CD14-positive monocyte (primary cell): ENCODE measurements at regions not wholly inside any gene's neighbourhood (a gene's known extent, or its start where the extent isn't known, plus 50 kb on each side); places are given as distances from the start of the nearest gene placed in this dataset.

Experiments
- DNase-seq, 3 donors: peaks; one replicate each; pipeline ENCODE4 v3.0.0-alpha.2; 2011 to 2022
- H2AFZ ChIP-seq: 2 replicates; pipeline ENCODE4 v1.6.0; 2012; ENCODE audit warnings: mild to moderate bottlenecking, low read depth, low read length, inconsistent platforms; ENCODE audit not compliant: insufficient read depth, poor library complexity, severe bottlenecking
- H3K27ac ChIP-seq, 2 donors: 1 replicate in 1 of 2; 2 replicates in 1 of 2; pipeline ENCODE4 v1.5.1; 2012 to 2013; ENCODE audit warnings: low read length in 2 of 2, control low read depth in 1 of 2, inconsistent platforms in 1 of 2, low read depth in 1 of 2, mild to moderate bottlenecking in 1 of 2
- H3K27me3 ChIP-seq, 2 donors: one replicate each; pipeline versions ENCODE4 v1.6.0 to v1.6.1; 2011 to 2013; ENCODE audit warnings: low read length in 2 of 2; ENCODE audit not compliant: control insufficient read depth in 2 of 2, insufficient read depth in 2 of 2
- H3K36me3 ChIP-seq, 2 donors: replicated peaks in 1 of 2; 1 replicate in 1 of 2; 2 replicates in 1 of 2; pipeline versions ENCODE4 v1.5.1 to v1.6.1; 2012 to 2013; ENCODE audit warnings: low read length in 2 of 2, control low read depth in 1 of 2, inconsistent platforms in 1 of 2, mild to moderate bottlenecking in 1 of 2; ENCODE audit not compliant: insufficient read depth in 2 of 2, control insufficient read depth in 1 of 2
- H3K4me1 ChIP-seq, 2 donors: 1 replicate in 1 of 2; 2 replicates in 1 of 2; pipeline versions ENCODE4 v1.5.1 to v1.6.1; 2012 to 2013; ENCODE audit warnings: low read length in 2 of 2, control low read depth in 1 of 2, inconsistent platforms in 1 of 2, mild to moderate bottlenecking in 1 of 2, moderate library complexity in 1 of 2; ENCODE audit not compliant: insufficient read depth in 2 of 2, control insufficient read depth in 1 of 2
- H3K4me2 ChIP-seq: replicated peaks from 2 replicates; pipeline ENCODE3; 2012; ENCODE audit warnings: low read length, moderate library complexity, mild to moderate bottlenecking; ENCODE audit not compliant: poor library complexity, severe bottlenecking; ENCODE audit errors: extremely low read depth
- H3K4me3 ChIP-seq, 3 experiments: fragments of 200-600 bp in 1 of 3; sonication (generic) in 1 of 3; replicated peaks in 1 of 3; 1 replicate in 2 of 3; 2 replicates in 1 of 3; pipeline ENCODE4 v1.5.1; 2011 to 2013; ENCODE audit warnings: low read length in 3 of 3, mild to moderate bottlenecking in 3 of 3, control low read depth in 2 of 3, low read depth in 2 of 3, inconsistent platforms in 1 of 3, moderate library complexity in 1 of 3
- H3K79me2 ChIP-seq: 2 replicates; pipeline ENCODE4 v1.6.0; 2012; ENCODE audit warnings: mild to moderate bottlenecking, control low read depth, inconsistent platforms, low read length, moderate library complexity; ENCODE audit not compliant: insufficient read depth
- H3K9ac ChIP-seq: 2 replicates; pipeline ENCODE4 v1.6.0; 2017; ENCODE audit warnings: low read length, mild to moderate bottlenecking; ENCODE audit not compliant: insufficient read depth, poor library complexity, severe bottlenecking
- H3K9me3 ChIP-seq, 2 donors: replicated peaks in 1 of 2; 1 replicate in 1 of 2; 2 replicates in 1 of 2; pipeline versions ENCODE4 v1.5.1 to v1.6.1; 2012 to 2013; ENCODE audit warnings: low read length in 2 of 2, control low read depth in 1 of 2; ENCODE audit not compliant: control insufficient read depth in 1 of 2, insufficient read depth in 1 of 2
- H4K20me1 ChIP-seq: 2 replicates; pipeline ENCODE4 v1.6.0; 2012; ENCODE audit warnings: mild to moderate bottlenecking, low read length, control low read depth, moderate library complexity; ENCODE audit not compliant: insufficient read depth
- H3K27ac Mint-ChIP-seq, 7 donors: one replicate each; pipeline ENCODE4 v1.8.0; 2020; ENCODE audit warnings: mild to moderate bottlenecking in 7 of 7, mixed read lengths in 7 of 7, moderate library complexity in 6 of 7, inconsistent platforms in 2 of 7
- H3K27me3 Mint-ChIP-seq, 3 donors: one replicate each; pipeline ENCODE4 v1.8.0; 2021 to 2022; ENCODE audit warnings: low read depth in 3 of 3, mild to moderate bottlenecking in 3 of 3, mixed read lengths in 3 of 3, moderate library complexity in 3 of 3, inconsistent platforms in 1 of 3
- H3K36me3 Mint-ChIP-seq, 2 donors: one replicate each; pipeline ENCODE4 v1.8.0; 2020; ENCODE audit warnings: mixed read lengths in 2 of 2, inconsistent platforms in 1 of 2, mild to moderate bottlenecking in 1 of 2
- H3K4me1 Mint-ChIP-seq: one replicate; pipeline ENCODE4 v1.8.0; 2020; ENCODE audit warnings: mild to moderate bottlenecking, mixed read lengths
- H3K4me3 Mint-ChIP-seq, 2 donors: one replicate each; pipeline ENCODE4 v1.8.0; 2020; ENCODE audit warnings: mild to moderate bottlenecking in 2 of 2, mixed read lengths in 2 of 2, moderate library complexity in 1 of 2
- H3K9me3 Mint-ChIP-seq, 7 donors: one replicate each; pipeline ENCODE4 v1.8.0; 2020 to 2022; ENCODE audit warnings: mixed read lengths in 7 of 7, mild to moderate bottlenecking in 6 of 7, moderate library complexity in 6 of 7, inconsistent platforms in 2 of 7
- CTCF ChIP-seq: fragments of 200-600 bp; IDR thresholded peaks from one replicate; pipeline ENCODE4 v1.8.0; 2022; ENCODE audit warnings: antibody characterized with exemption, mild to moderate bottlenecking
- WGBS: methylation state at CpG from one replicate; pipeline ENCODE4 v1.1.5; 2013; ENCODE audit warnings: missing lambda C conversion rate; ENCODE audit not compliant: insufficient coverage; 5-methylcytosine and 5-hydroxymethylcytosine counted together
- intact Hi-C, 2 donors: fragments of 100-400 bp; cut with micrococcal nuclease; formaldehyde crosslinking; loops; one replicate each; pipeline versions ENCODE4 v1.15.0 to v1.15.1; 2023

GRCh38 chr9:2377117-2377516 lies 244.5 kb upstream of the VLDLR start:
- DNase-seq: no peak
- Mint-ChIP-seq H3K4me1 (no peaks in the 10 kb centered on the region), H3K36me3 (no peaks in the 10 kb centered on the region), H3K4me3 (no peak overlapping the region), H3K27me3 (peaks cover 0 to 3% (median 0%) of the 10 kb centered on the region in 3 donors), H3K9me3 (peaks cover 0 to 7% (median 3%) of the 10 kb centered on the region in 7 donors), H3K27ac (no peak overlapping the region)
- Histone ChIP-seq H3K4me1 (no peaks in the 10 kb centered on the region), H3K27me3 (no peaks in the 10 kb centered on the region), H3K36me3 (no peaks in the 10 kb centered on the region), H3K9ac (no peak overlapping the region), H3K9me3 (no peaks in the 10 kb centered on the region), H3K4me3 (no peak overlapping the region), H3K4me2 (no peak overlapping the region), H3K27ac (no peak overlapping the region), H2AFZ (no peak overlapping the region), H3K79me2 (no peaks in the 10 kb centered on the region), H4K20me1 (no peaks in the 10 kb centered on the region)
- intact Hi-C loops: no loop called here
- no peak for TF ChIP-seq CTCF
- WGBS: no CpG with 5 or more reads among the region's 3 CpGs

GRCh38 chr9:2377834-2378233 lies 243.8 kb upstream of the VLDLR start:
- Histone ChIP-seq H3K4me2 (no peak overlapping the region), H3K27ac (no peak overlapping the region), H4K20me1 (no peaks in the 10 kb centered on the region), H3K4me3 (no peak overlapping the region), H3K4me1 (no peaks in the 10 kb centered on the region), H3K36me3 (no peaks in the 10 kb centered on the region), H3K9me3 (no peaks in the 10 kb centered on the region), H3K27me3 (no peaks in the 10 kb centered on the region), H3K9ac (no peak overlapping the region), H2AFZ (no peak overlapping the region), H3K79me2 (no peaks in the 10 kb centered on the region)
- DNase-seq: no peak
- Mint-ChIP-seq H3K4me1 (no peaks in the 10 kb centered on the region), H3K27ac (no peak overlapping the region), H3K27me3 (peaks cover 0 to 3% (median 0%) of the 10 kb centered on the region in 3 donors), H3K4me3 (no peak overlapping the region), H3K36me3 (no peaks in the 10 kb centered on the region), H3K9me3 (peaks cover 0 to 7% (median 3%) of the 10 kb centered on the region in 7 donors)
- WGBS: no CpG with 5 or more reads among the region's 1 CpG
- intact Hi-C loops: no loop called here
- no peak for TF ChIP-seq CTCF
